GM19193 (cell line): ENCODE measurements at regions not wholly inside any gene's neighbourhood (a gene's known extent, or its start where the extent isn't known, plus 50 kb on each side); places are given as distances from the start of the nearest gene placed in this dataset.

ENCODE experiments used
- POLR2A ChIP-seq: IDR thresholded peaks from 4 replicates; pipeline ENCODE4 v1.6.1; 2011; ENCODE audit not compliant: insufficient read depth, insufficient read length; ENCODE audit errors: extremely low read depth

GRCh38 chr3:107106907-107107306 is 270.3 kb upstream of the CCDC54 start:
- no peak for TF ChIP-seq POLR2A

DNA sequence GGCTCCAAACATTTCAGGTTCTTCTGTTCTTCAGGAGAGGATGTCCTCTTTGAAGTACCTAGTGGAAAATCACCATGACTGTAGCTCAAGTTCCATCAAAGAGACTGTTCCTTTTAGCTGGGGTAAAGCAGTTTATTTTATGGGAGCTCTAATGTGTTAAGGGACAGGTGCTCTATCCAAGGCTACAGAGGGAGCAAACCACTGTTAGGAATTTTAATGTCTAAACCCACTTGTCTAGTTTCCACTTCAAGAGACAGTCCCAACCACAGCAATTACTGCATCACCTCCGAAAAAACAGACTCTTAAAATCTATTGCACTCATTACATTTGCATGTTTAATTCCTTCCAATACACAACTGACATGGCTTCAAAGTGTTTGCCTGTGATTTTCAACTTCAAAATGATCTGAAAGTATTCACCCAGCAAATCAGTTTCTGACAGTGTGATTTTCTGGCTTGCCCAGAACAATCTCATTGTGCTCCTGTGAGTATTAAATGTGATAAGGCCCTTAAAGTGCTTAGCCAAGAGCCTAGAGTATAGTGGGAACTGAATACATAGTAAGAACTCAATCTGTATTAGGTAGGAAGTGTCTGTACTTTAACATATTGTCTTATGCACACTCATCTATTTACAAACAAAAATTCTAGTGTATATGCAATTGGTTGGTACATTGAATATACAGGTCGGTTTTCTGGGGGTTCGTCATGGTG is 266.5 kb upstream of the CCDC54 start:
- TF ChIP-seq POLR2A, result no peak

GRCh38 chr3:107111872-107112271 is 265.4 kb upstream of the CCDC54 start:
- TF ChIP-seq POLR2A, result no peak

- no peak for TF ChIP-seq POLR2A
Observed at GRCh38 chr3:107112356-107112755, 264.9 kb upstream of the CCDC54 start.

GRCh38 chr3:107116251-107116650 is 261.0 kb upstream of the CCDC54 start:
- TF ChIP-seq POLR2A, result no peak

GRCh38 chr3:107117156-107117555 is 260.1 kb upstream of the CCDC54 start:
- TF ChIP-seq POLR2A, result no peak

DNA sequence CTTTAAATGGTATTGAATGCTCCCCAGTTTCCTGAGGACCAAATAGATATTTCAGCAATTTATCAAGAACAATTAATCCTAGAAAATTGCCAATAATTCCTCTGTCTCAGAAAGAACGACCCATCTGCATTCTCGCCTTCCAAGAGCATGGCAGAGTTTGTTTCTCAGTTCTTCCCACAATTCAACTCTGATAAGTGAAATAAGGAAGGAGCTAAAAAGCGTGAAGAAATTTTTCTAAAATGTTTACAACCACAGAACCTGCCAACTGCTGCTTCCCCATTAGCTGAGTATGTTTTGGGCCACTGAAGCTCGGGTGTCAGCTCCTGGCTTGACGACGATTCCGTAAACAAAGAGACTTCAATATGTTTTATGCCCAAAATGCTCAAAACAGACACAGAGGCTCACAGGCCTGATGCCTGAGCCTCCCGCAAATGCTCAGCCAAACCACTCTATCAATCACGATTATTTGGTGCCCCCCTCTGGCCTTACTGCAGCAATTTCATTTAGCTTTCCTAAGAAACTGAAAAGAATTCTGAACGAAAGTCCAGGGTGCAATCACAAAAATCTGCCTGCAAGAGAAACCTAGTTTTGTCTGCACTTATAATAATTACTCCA is 259.2 kb upstream of the CCDC54 start:
- no peak for TF ChIP-seq POLR2A

- no peak for TF ChIP-seq POLR2A
Observed at GRCh38 chr3:107124885-107125284, 252.4 kb upstream of the CCDC54 start.

GRCh38 chr3:107128946-107129345 is 248.3 kb upstream of the CCDC54 start:
- no peak for TF ChIP-seq POLR2A

DNA sequence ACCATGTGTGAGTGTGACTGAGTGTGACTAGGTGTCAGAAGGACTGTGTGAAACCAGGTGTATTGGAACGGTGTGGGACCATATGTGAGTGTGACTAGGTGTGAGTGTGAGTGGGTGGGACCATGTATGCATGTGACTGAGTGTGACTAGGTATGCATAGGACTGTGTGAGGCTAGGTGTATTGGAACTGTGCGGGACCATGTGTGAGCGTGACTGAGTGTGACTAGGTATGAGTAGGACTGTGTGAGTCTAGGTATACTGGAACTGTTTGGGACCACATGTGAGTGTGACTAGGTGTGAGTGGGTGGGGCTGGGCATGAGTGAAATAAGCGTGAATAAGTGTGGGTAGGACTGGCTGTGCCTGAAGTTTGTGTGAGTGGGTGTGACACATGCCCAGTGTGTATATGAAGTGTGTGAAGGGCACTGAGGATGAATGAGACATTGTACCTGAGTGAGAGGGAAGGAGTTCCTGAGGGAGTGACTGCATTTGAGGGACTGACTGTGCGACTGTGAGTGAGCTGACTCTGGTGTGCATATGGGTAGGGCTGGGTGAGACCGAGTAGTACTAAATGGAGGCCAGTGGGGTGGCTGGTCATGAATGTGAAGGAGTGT is 247.0 kb upstream of the CCDC54 start:
- no peak for TF ChIP-seq POLR2A

- no peak for TF ChIP-seq POLR2A
Observed at GRCh38 chr3:107132674-107133073, 244.6 kb upstream of the CCDC54 start.

- TF ChIP-seq POLR2A, result no peak
Observed at GRCh38 chr3:107133891-107134290, 243.3 kb upstream of the CCDC54 start.

DNA sequence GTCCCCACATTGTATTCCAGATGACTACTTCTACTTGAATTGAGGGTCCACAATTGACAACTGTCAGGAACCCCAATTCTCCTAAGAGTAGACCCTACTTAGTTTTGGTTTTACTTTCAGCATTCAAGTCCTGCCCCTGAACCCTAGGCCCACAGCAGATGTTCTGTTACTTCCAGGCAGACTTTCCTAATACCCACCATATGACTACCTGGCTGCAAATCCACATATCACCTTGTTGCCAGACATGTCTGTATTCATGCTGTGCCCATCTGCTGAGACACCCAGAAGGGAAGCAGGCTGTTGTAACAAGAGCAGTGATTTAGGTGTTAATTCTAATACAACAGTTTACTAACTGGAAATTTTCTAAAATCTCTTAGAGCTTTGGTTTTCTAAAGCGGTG is 235.1 kb upstream of the CCDC54 start:
- TF ChIP-seq POLR2A, result no peak

- no peak for TF ChIP-seq POLR2A
Observed at GRCh38 chr3:107142786-107143575, 234.3 kb upstream of the CCDC54 start.

- no peak for TF ChIP-seq POLR2A
Observed at GRCh38 chr3:107150675-107151074, 226.6 kb upstream of the CCDC54 start.
